ENCODE measurements at regions not wholly inside any gene's neighbourhood (a gene's known extent, or its start where the extent isn't known, plus 50 kb on each side); places are given as distances from the start of the nearest gene placed in this dataset.

DNA sequence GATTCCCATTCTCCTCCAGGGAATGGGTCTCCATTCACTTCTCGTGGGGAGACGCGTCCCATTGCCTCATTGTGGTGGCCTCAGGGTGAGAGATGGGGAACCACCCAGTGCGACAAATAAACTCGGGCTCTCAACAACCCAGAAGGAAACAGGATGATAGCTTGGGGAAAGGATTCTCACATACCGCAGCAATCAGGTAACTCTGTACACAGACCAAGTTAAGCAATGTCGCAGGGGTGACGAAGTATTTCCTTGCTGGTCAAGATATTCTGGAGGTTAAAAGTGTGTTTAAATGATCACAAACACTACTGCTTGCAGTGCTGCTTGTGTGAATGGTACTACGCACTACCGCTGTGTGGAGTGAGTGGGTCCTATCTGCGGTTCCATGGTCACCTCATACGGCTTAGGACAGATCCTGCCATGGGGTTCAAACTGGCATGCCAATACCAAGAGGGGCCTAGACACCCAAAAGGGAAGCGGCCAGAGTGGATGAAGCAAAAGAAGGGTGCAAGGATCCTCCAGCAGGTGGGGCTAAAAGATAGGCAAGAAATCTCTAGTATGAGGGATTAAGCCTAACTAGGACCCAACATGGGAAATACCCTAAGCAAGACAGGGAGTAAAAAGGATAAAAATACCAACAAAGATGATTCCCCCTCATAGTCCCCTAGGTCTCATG, 143.8 kb upstream of the TMEM106B start:
- TF ChIP-seq, protein P1, sequence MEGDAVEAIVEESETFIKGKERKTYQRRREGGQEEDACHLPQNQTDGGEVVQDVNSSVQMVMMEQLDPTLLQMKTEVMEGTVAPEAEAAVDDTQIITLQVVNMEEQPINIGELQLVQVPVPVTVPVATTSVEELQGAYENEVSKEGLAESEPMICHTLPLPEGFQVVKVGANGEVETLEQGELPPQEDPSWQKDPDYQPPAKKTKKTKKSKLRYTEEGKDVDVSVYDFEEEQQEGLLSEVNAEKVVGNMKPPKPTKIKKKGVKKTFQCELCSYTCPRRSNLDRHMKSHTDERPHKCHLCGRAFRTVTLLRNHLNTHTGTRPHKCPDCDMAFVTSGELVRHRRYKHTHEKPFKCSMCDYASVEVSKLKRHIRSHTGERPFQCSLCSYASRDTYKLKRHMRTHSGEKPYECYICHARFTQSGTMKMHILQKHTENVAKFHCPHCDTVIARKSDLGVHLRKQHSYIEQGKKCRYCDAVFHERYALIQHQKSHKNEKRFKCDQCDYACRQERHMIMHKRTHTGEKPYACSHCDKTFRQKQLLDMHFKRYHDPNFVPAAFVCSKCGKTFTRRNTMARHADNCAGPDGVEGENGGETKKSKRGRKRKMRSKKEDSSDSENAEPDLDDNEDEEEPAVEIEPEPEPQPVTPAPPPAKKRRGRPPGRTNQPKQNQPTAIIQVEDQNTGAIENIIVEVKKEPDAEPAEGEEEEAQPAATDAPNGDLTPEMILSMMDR (conservative IDR thresholded peaks at IDR 0.05; ENCODE audit: low read length), result peak; percentile 68
- no peak for TF ChIP-seq EZH2phosphoT487 (IDR thresholded peaks at IDR 0.05; ENCODE audit: borderline replicate concordance, low read depth, low read length)

All from OCI-LY7 (cell line).